ENCODE measurements at regions not wholly inside any gene's neighbourhood (a gene's known extent, or its start where the extent isn't known, plus 50 kb on each side); places are given as distances from the start of the nearest gene placed in this dataset.

GRCh38 chr4:34790131-34790530 lies 1454.2 kb downstream of the ARAP2 start:
- Mint-ChIP-seq H3K27me3 (ENCODE audit: low read depth in 2 of 2) (no peaks in the 10 kb centered on the region), H3K4me1 (no peaks in the 10 kb centered on the region), H3K36me3 (no peaks in the 10 kb centered on the region), H3K9me3 (peaks cover 2 to 13% of the 10 kb centered on the region in 2 donors), H3K4me3 (no peak overlapping the region), H3K27ac (no peak overlapping the region)
- Histone ChIP-seq H3K27ac (ENCODE audit: low read length) (no peak overlapping the region), H3K27me3 (ENCODE audit: control insufficient read depth, insufficient read depth, low read length) (no peaks in the 10 kb centered on the region), H3K4me1 (ENCODE audit: control insufficient read depth, insufficient read depth, low read length) (no peaks in the 10 kb centered on the region), H3K4me3 (ENCODE audit: low read length) (no peak overlapping the region), H3K36me3 (ENCODE audit: control insufficient read depth, insufficient read depth, low read length) (no peaks in the 10 kb centered on the region), H3K9me3 (ENCODE audit: control insufficient read depth, insufficient read depth, low read length) (no peaks in the 10 kb centered on the region)
- no peak for DNase-seq
- no peak for ATAC-seq
- WGBS (ENCODE audit: insufficient coverage): 83% methylated on average over 2 of the region's 2 CpGs
- TF ChIP-seq CTCF (IDR thresholded peaks at IDR 0.05): no peak
- intact Hi-C loops (cut with micrococcal nuclease): no loop called here

- no peak for TF ChIP-seq CTCF (IDR thresholded peaks at IDR 0.05)
- intact Hi-C loops (cut with micrococcal nuclease): no loop called here
- Histone ChIP-seq H3K27ac (ENCODE audit: low read length) (no peak overlapping the region), H3K27me3 (ENCODE audit: control insufficient read depth, insufficient read depth, low read length) (no peaks in the 10 kb centered on the region), H3K36me3 (ENCODE audit: control insufficient read depth, insufficient read depth, low read length) (no peaks in the 10 kb centered on the region), H3K4me1 (ENCODE audit: control insufficient read depth, insufficient read depth, low read length) (no peaks in the 10 kb centered on the region), H3K4me3 (ENCODE audit: low read length) (no peak overlapping the region), H3K9me3 (ENCODE audit: control insufficient read depth, insufficient read depth, low read length) (no peaks in the 10 kb centered on the region)
- Mint-ChIP-seq H3K4me1 (no peaks in the 10 kb centered on the region), H3K4me3 (no peak overlapping the region), H3K9me3 (peaks cover 2 to 12% of the 10 kb centered on the region in 2 donors), H3K36me3 (no peaks in the 10 kb centered on the region), H3K27me3 (ENCODE audit: low read depth in 2 of 2) (no peaks in the 10 kb centered on the region), H3K27ac (no peak overlapping the region)
- ATAC-seq (no peak), DNase-seq (no peak)
- WGBS (ENCODE audit: insufficient coverage): 88% methylated on average over 2 of the region's 2 CpGs
These were observed 1453.1 kb downstream of the ARAP2 start for GRCh38 chr4:34791209-34791608.

GRCh38 chr4:34800953-34801352 lies 1443.4 kb downstream of the ARAP2 start:
- 67% methylated on average over 1 of the region's 1 CpG for WGBS (ENCODE audit: insufficient coverage)
- H3K27ac Mint-ChIP-seq: no peak overlapping the region
- intact Hi-C loops (cut with micrococcal nuclease): no loop called here
- peaks cover 9 to 20% of the 10 kb centered on the region in 2 donors for H3K9me3 Mint-ChIP-seq
- H3K4me1 Mint-ChIP-seq: no peaks in the 10 kb centered on the region
- DNase-seq: no peak
- no peaks in the 10 kb centered on the region for H3K27me3 Mint-ChIP-seq (ENCODE audit: low read depth in 2 of 2)
- H3K4me3 Mint-ChIP-seq: no peak overlapping the region
- Histone ChIP-seq H3K36me3 (ENCODE audit: control insufficient read depth, insufficient read depth, low read length) (no peaks in the 10 kb centered on the region), H3K4me3 (ENCODE audit: low read length) (no peak overlapping the region), H3K4me1 (ENCODE audit: control insufficient read depth, insufficient read depth, low read length) (no peaks in the 10 kb centered on the region), H3K9me3 (ENCODE audit: control insufficient read depth, insufficient read depth, low read length) (no peaks in the 10 kb centered on the region), H3K27me3 (ENCODE audit: control insufficient read depth, insufficient read depth, low read length) (no peaks in the 10 kb centered on the region), H3K27ac (ENCODE audit: low read length) (no peak overlapping the region)
- no peak for ATAC-seq
- peaks cover 7% of the 10 kb centered on the region for H3K36me3 Mint-ChIP-seq
- no peak for TF ChIP-seq CTCF (IDR thresholded peaks at IDR 0.05)

- ATAC-seq (no peak), DNase-seq (no peak)
- H3K4me1 ChIP-seq (ENCODE audit: control insufficient read depth, insufficient read depth, low read length): no peaks in the 10 kb centered on the region
- no peak overlapping the region for H3K27ac ChIP-seq (ENCODE audit: low read length)
- Mint-ChIP-seq H3K9me3 (peaks cover 12 to 18% of the 10 kb centered on the region in 2 donors), H3K36me3 (peaks cover 6% of the 10 kb centered on the region), H3K27ac (no peak overlapping the region), H3K4me3 (no peak overlapping the region), H3K27me3 (ENCODE audit: low read depth in 2 of 2) (no peaks in the 10 kb centered on the region), H3K4me1 (no peaks in the 10 kb centered on the region)
- no peaks in the 10 kb centered on the region for H3K27me3 ChIP-seq (ENCODE audit: control insufficient read depth, insufficient read depth, low read length)
- TF ChIP-seq CTCF (IDR thresholded peaks at IDR 0.05): no peak
- intact Hi-C loops (cut with micrococcal nuclease): no loop called here
- H3K36me3 ChIP-seq (ENCODE audit: control insufficient read depth, insufficient read depth, low read length): no peaks in the 10 kb centered on the region
- WGBS (ENCODE audit: insufficient coverage): 79% methylated on average over 3 of the region's 3 CpGs
- no peak overlapping the region for H3K4me3 ChIP-seq (ENCODE audit: low read length)
- H3K9me3 ChIP-seq (ENCODE audit: control insufficient read depth, insufficient read depth, low read length): peaks cover 4% of the 10 kb centered on the region
These were observed 1430.0 kb downstream of the ARAP2 start for GRCh38 chr4:34814266-34814665.

All from natural killer cell (primary cell).